HEK293 (cell line): ENCODE measurements at regions not wholly inside any gene's neighbourhood (a gene's known extent, or its start where the extent isn't known, plus 50 kb on each side); places are given as distances from the start of the nearest gene placed in this dataset.

Experiments used
- CTCF ChIA-PET: fragments of 350-600 bp; formaldehyde crosslinking; extraction: SDS; loops from one replicate; lab custom pipeline; 2021; ENCODE audit warnings: antibody characterized with exemption; lab: Yijun Ruan, JAX
- POLR2A ChIA-PET: fragments of 300-600 bp; formaldehyde crosslinking; extraction: SDS; loops from one replicate; lab custom pipeline; 2020; ENCODE audit warnings: antibody characterized with exemption, inconsistent platforms; lab: Yijun Ruan, JAX
- H3K27ac ChIP-seq: fragments of 200-500 bp; sonication (Bioruptor generic); 2 replicates; pipeline ENCODE4 v1.5.1; 2014; ENCODE audit warnings: low read depth, low read length, control low read depth, inconsistent platforms; ENCODE audit errors: extremely low read depth
- H3K36me3 ChIP-seq, 2 experiments: fragments of 200-500 bp in 1 of 2; sonication (Bioruptor generic) in 1 of 2; 1 replicate in 1 of 2; 2 replicates in 1 of 2; pipeline ENCODE4 v1.5.1; 2014 to 2017; ENCODE audit warnings: inconsistent platforms in 2 of 2, low read length in 2 of 2; ENCODE audit not compliant: control insufficient read depth in 2 of 2, insufficient read depth in 1 of 2
- H3K4me1 ChIP-seq: fragments of 200-500 bp; sonication (Bioruptor generic); 2 replicates; pipeline ENCODE4 v1.5.1; 2014; ENCODE audit warnings: mild to moderate bottlenecking, low read length, inconsistent platforms; ENCODE audit not compliant: control insufficient read depth, insufficient read depth
- H3K4me3 ChIP-seq: 2 replicates; pipeline ENCODE4 v1.5.1; 2011; ENCODE audit warnings: low read depth, mild to moderate bottlenecking, control low read depth, low read length, moderate library complexity
- H3K9me3 ChIP-seq: fragments of 200-500 bp; sonication (Bioruptor generic); 2 replicates; pipeline ENCODE4 v1.5.1; 2014; ENCODE audit warnings: low read depth, low read length, inconsistent platforms; ENCODE audit not compliant: control insufficient read depth, insufficient read depth
- OSR2 ChIP-seq: fragments of 450-650 bp; formaldehyde crosslinking; IDR thresholded peaks from 2 replicates; pipeline ENCODE4 v1.5.1; 2016; ENCODE audit warnings: missing biosample characterization, missing genetic modification characterization
- PRDM4 ChIP-seq: fragments of 450-650 bp; formaldehyde crosslinking; IDR thresholded peaks from 2 replicates; pipeline ENCODE4 v1.5.1; 2017; ENCODE audit warnings: missing biosample characterization, missing genetic modification characterization
- SP7 ChIP-seq: fragments of 450-650 bp; formaldehyde crosslinking; IDR thresholded peaks from 2 replicates; pipeline ENCODE4 v1.5.1; 2016; ENCODE audit warnings: missing biosample characterization, missing genetic modification characterization
- YY1 ChIP-seq: fragments of 450-650 bp; formaldehyde crosslinking; IDR thresholded peaks from 2 replicates; pipeline ENCODE4 v1.5.1; 2018; ENCODE audit warnings: missing biosample characterization, missing genetic modification characterization
- ZIC2 ChIP-seq: fragments of 450-650 bp; formaldehyde crosslinking; IDR thresholded peaks from 2 replicates; pipeline ENCODE4 v1.5.1; 2016; ENCODE audit warnings: missing biosample characterization, missing genetic modification characterization
- ZNF114 ChIP-seq: fragments of 450-650 bp; formaldehyde crosslinking; IDR thresholded peaks from 2 replicates; pipeline ENCODE4 v1.5.0; 2017; ENCODE audit warnings: missing biosample characterization, missing genetic modification characterization
- ZNF146 ChIP-seq: fragments of 450-650 bp; formaldehyde crosslinking; IDR thresholded peaks from 2 replicates; pipeline ENCODE4 v1.5.1; 2016; ENCODE audit warnings: missing biosample characterization, missing genetic modification characterization
- ZNF18 ChIP-seq: fragments of 450-650 bp; formaldehyde crosslinking; IDR thresholded peaks from 2 replicates; pipeline ENCODE4 v1.5.1; 2016; ENCODE audit warnings: missing biosample characterization, missing genetic modification characterization
- ZNF221 ChIP-seq: fragments of 450-650 bp; formaldehyde crosslinking; IDR thresholded peaks from 2 replicates; pipeline ENCODE4 v1.5.1; 2017; ENCODE audit warnings: missing biosample characterization, missing genetic modification characterization, borderline replicate concordance
- ZNF335 ChIP-seq: fragments of 450-650 bp; formaldehyde crosslinking; conservative IDR thresholded peaks from 2 replicates; pipeline ENCODE4 v1.5.1; 2016; ENCODE audit warnings: missing biosample characterization, missing genetic modification characterization
- ZNF341 ChIP-seq: fragments of 450-650 bp; formaldehyde crosslinking; IDR thresholded peaks from 2 replicates; pipeline ENCODE4; 2016; ENCODE audit warnings: low read depth, missing biosample characterization, missing genetic modification characterization
- ZNF354C ChIP-seq: fragments of 450-650 bp; formaldehyde crosslinking; IDR thresholded peaks from 2 replicates; pipeline ENCODE4 v1.5.1; 2016; ENCODE audit warnings: missing biosample characterization, missing genetic modification characterization, low read depth, borderline replicate concordance
- ZNF514 ChIP-seq: fragments of 450-650 bp; formaldehyde crosslinking; IDR thresholded peaks from 2 replicates; pipeline ENCODE4 v1.5.1; 2016; ENCODE audit warnings: missing biosample characterization, missing genetic modification characterization
- ZNF529 ChIP-seq: fragments of 450-650 bp; formaldehyde crosslinking; IDR thresholded peaks from 2 replicates; pipeline ENCODE4 v1.5.1; 2017; ENCODE audit warnings: missing genetic modification characterization, missing biosample characterization; ENCODE audit not compliant: insufficient replicate concordance
- ZNF571 ChIP-seq: fragments of 450-650 bp; formaldehyde crosslinking; IDR thresholded peaks from 2 replicates; pipeline ENCODE4 v1.5.0; 2017; ENCODE audit warnings: missing biosample characterization, missing genetic modification characterization
- ZNF596 ChIP-seq: fragments of 450-650 bp; IDR thresholded peaks from 2 replicates; pipeline ENCODE4 v1.5.0; 2018; ENCODE audit warnings: missing biosample characterization, mild to moderate bottlenecking, missing genetic modification characterization, moderate library complexity
- ZNF629 ChIP-seq: fragments of 450-650 bp; formaldehyde crosslinking; IDR thresholded peaks from 2 replicates; pipeline ENCODE4 v1.5.1; 2017; ENCODE audit warnings: missing biosample characterization, missing genetic modification characterization
- ZNF654 ChIP-seq: fragments of 450-650 bp; formaldehyde crosslinking; IDR thresholded peaks from 2 replicates; pipeline ENCODE4 v1.5.1; 2016; ENCODE audit warnings: low read depth, missing biosample characterization, missing genetic modification characterization
- ZNF768 ChIP-seq: fragments of 450-650 bp; formaldehyde crosslinking; IDR thresholded peaks from 2 replicates; pipeline ENCODE4 v1.5.1; 2018; ENCODE audit warnings: missing biosample characterization, mild to moderate bottlenecking, missing genetic modification characterization
- ZSCAN30 ChIP-seq: fragments of 450-650 bp; IDR thresholded peaks from 2 replicates; pipeline ENCODE4 v1.5.1; 2018; ENCODE audit warnings: missing biosample characterization, mild to moderate bottlenecking, missing genetic modification characterization, moderate library complexity
- TF ChIP-seq, protein P1 (sequence below): fragments of 450-650 bp; formaldehyde crosslinking; IDR thresholded peaks from 2 replicates; pipeline ENCODE4 v1.5.1; 2016; ENCODE audit warnings: missing biosample characterization, missing genetic modification characterization, borderline replicate concordance
- TF ChIP-seq, protein P2 (sequence below): fragments of 450-650 bp; formaldehyde crosslinking; IDR thresholded peaks from 2 replicates; pipeline ENCODE4 v1.5.1; 2017; ENCODE audit warnings: missing biosample characterization, mild to moderate bottlenecking, missing genetic modification characterization, moderate library complexity
- TF ChIP-seq, protein P3 (sequence below): fragments of 450-650 bp; formaldehyde crosslinking; IDR thresholded peaks from 2 replicates; pipeline ENCODE4 v1.5.1; 2016; ENCODE audit warnings: missing biosample characterization, missing genetic modification characterization

- Histone ChIP-seq H3K4me3 (no peak overlapping the region), H3K4me1 (no peaks in the 10 kb centered on the region), H3K27ac (no peak overlapping the region), H3K9me3 (no peaks in the 10 kb centered on the region), H3K36me3 (no peaks in the 10 kb centered on the region)
- TF ChIP-seq OSR2 (tag by site-specific recombination) (no peak), ZNF654 (tag by site-specific recombination) (no peak), PRDM4 (tag by site-specific recombination) (no peak), ZNF596 (tag by site-specific recombination) (no peak), YY1 (tag by site-specific recombination) (no peak), ZNF114 (tag by site-specific recombination) (no peak), ZNF146 (tag by site-specific recombination) (no peak)
- TF ChIP-seq, protein P1, sequence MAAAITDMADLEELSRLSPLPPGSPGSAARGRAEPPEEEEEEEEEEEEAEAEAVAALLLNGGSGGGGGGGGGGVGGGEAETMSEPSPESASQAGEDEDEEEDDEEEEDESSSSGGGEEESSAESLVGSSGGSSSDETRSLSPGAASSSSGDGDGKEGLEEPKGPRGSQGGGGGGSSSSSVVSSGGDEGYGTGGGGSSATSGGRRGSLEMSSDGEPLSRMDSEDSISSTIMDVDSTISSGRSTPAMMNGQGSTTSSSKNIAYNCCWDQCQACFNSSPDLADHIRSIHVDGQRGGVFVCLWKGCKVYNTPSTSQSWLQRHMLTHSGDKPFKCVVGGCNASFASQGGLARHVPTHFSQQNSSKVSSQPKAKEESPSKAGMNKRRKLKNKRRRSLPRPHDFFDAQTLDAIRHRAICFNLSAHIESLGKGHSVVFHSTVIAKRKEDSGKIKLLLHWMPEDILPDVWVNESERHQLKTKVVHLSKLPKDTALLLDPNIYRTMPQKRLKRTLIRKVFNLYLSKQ (tag by site-specific recombination) = no peak
- TF ChIP-seq, protein P2, sequence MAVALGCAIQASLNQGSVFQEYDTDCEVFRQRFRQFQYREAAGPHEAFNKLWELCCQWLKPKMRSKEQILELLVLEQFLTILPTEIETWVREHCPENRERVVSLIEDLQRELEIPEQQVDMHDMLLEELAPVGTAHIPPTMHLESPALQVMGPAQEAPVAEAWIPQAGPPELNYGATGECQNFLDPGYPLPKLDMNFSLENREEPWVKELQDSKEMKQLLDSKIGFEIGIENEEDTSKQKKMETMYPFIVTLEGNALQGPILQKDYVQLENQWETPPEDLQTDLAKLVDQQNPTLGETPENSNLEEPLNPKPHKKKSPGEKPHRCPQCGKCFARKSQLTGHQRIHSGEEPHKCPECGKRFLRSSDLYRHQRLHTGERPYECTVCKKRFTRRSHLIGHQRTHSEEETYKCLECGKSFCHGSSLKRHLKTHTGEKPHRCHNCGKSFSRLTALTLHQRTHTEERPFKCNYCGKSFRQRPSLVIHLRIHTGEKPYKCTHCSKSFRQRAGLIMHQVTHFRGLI (tag by site-specific recombination) = no peak
- CTCF ChIA-PET = no interaction called here
- POLR2A ChIA-PET = no interaction called here
These were observed 133.9 kb downstream of the PLK2 start for GRCh38 chr5:58326022-58326421.

GRCh38 chr5:58322453-58322852 lies 137.4 kb downstream of the PLK2 start:
- POLR2A ChIA-PET = no interaction called here
- H3K4me1 ChIP-seq = no peaks in the 10 kb centered on the region
- CTCF ChIA-PET = no interaction called here
- TF ChIP-seq ZNF335 (no peak), ZNF629 (tag by site-specific recombination) (no peak), ZNF341 (tag by site-specific recombination) (no peak), ZNF221 (no peak), ZSCAN30 (no peak), ZNF768 (tag by site-specific recombination) (no peak), ZNF529 (tag by site-specific recombination) (no peak), SP7 (no peak), ZNF514 (no peak), ZIC2 (no peak), ZNF18 (tag by site-specific recombination) (no peak), ZNF571 (tag by site-specific recombination) (no peak), ZNF354C (tag by site-specific recombination) (no peak)
- TF ChIP-seq, protein P3, sequence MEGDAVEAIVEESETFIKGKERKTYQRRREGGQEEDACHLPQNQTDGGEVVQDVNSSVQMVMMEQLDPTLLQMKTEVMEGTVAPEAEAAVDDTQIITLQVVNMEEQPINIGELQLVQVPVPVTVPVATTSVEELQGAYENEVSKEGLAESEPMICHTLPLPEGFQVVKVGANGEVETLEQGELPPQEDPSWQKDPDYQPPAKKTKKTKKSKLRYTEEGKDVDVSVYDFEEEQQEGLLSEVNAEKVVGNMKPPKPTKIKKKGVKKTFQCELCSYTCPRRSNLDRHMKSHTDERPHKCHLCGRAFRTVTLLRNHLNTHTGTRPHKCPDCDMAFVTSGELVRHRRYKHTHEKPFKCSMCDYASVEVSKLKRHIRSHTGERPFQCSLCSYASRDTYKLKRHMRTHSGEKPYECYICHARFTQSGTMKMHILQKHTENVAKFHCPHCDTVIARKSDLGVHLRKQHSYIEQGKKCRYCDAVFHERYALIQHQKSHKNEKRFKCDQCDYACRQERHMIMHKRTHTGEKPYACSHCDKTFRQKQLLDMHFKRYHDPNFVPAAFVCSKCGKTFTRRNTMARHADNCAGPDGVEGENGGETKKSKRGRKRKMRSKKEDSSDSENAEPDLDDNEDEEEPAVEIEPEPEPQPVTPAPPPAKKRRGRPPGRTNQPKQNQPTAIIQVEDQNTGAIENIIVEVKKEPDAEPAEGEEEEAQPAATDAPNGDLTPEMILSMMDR (tag by site-specific recombination) = no peak
- TF ChIP-seq, all 188 proteins: peak for 0
- Histone ChIP-seq H3K9me3 (no peaks in the 10 kb centered on the region), H3K36me3 (no peaks in the 10 kb centered on the region), H3K27ac (no peak overlapping the region), H3K4me3 (no peak overlapping the region)
